CD4-positive, alpha-beta T cell treated with Interleukin-17A for 4 hours (primary cell): ENCODE measurements at regions not wholly inside any gene's neighbourhood (a gene's known extent, or its start where the extent isn't known, plus 50 kb on each side); places are given as distances from the start of the nearest gene placed in this dataset.
"Not testable (repeated sequence)": the region's sequence is repeated elsewhere in the genome, so short reads cannot be mapped to it uniquely, and the experiment has no call there.

Source experiments
- DNase-seq: peaks from one replicate; pipeline ENCODE4 v3.0.0-alpha.2; 2020; ENCODE audit warnings: mixed read lengths

- peak; percentile 4 for DNase-seq
Observed at GRCh38 chr5:34189752-34190411, 146.9 kb upstream of the C1QTNF3 start.

DNA sequence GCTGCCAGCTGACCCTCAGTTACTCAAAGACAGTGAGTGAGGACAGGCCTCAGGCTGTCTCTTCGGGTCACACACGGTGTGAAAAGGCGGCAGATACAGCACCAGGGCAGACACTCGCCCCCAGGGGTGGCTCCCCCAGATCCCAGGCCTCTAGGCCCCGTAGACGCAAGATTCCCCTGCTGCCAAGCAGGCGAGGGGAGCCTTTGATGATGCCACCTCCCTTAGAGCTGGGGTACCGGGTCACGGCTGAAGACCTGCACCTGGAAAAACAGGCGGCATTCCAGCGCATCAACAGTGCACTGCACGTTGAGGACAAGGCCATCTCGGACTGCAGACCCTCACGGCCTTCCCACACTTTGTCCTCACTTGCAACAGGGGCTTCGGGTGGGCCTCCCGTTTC lies 147.5 kb upstream of the C1QTNF3 start:
- peak; percentile 2 for DNase-seq

- DNase-seq = peak; percentile 2
Observed at GRCh38 chr5:34191279-34191744, 148.3 kb upstream of the C1QTNF3 start.

GRCh38 chr5:34192064-34192922 lies 149.3 kb upstream of the C1QTNF3 start:
- DNase-seq = peak; percentile 4

GRCh38 chr5:34192923-34193262 lies 149.9 kb upstream of the C1QTNF3 start:
- not testable (repeated sequence) for DNase-seq

DNA sequence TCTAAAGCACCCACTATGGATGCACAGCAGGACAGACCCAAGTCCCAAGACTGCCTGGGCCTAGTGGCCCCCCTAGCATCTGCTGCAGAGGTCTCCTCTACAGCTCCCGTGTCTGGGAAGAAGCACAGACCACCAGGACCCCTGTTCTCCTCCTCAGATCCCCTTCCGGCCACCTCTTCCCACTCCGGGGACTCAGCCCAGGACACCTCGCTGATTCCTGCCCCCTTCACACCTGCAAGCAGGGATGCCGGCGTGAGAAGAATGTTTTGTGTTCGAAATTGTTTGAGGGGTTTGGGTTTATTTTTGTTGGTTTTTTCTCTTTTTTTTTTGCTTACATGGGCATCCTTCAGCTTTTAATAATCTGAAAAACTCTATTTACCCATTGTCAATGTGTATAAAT lies 150.3 kb upstream of the C1QTNF3 start:
- DNase-seq = not testable (repeated sequence)

GRCh38 chr5:34193804-34194203 lies 150.8 kb upstream of the C1QTNF3 start:
- DNase-seq = not testable (repeated sequence)

DNA sequence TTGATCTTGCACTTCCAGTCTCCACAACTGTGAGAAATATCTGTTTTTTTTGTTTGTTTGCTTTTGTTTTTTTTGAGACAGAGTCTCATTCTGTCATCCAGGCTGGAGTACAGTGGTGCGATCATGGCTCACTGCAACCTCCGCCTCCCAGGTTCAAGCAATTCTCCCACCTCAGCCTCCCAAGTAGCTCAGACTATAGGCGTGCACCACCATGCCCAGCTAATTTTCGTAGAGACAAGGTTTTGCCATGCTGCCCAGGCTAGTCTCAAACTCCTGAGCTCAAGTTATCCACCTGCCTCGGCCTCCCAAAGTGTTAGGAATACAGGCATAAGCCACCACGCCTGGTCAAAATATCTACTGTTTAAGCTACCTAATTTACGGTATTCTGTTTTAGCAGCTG lies 153.1 kb upstream of the C1QTNF3 start:
- DNase-seq = not testable (repeated sequence)

DNA sequence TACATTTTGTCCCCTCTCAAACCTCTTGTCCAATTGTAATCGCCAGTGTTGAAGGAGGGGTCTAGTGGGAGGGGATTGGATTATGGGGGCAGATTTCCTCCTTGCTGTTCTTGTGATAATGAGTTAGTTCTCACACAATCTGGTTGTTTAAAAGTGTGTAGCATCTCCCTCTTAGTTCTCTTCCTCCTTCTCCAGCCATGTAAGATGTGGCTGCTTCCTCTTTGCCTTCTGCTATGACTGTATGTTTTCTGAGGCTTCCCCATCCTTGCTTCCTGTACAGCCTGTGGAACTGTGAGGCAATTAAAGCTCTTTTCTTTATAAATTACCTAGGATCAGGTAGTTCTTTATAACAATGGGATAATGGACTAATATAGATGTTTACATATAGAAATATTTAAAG lies 162.3 kb upstream of the C1QTNF3 start:
- DNase-seq = not testable (repeated sequence)

DNA sequence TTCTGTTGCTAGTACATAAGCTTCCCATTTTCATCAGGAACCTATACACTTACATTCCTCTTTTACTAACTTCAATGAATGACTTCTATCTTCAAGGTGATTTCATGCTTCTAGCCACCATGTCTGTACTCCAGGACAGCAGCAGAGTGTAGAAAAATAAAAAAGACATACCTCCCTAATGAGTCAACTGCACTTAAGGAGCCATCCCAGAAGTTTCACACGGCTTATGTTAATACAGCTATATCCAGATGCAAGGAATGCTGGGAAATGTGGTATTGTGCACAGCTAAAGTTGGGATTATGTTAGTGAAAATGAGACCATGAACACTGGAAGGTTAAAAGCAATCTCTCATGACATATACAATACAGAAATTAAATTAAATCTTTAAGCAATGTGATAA lies 174.4 kb upstream of the C1QTNF3 start:
- not testable (repeated sequence) for DNase-seq

DNA sequence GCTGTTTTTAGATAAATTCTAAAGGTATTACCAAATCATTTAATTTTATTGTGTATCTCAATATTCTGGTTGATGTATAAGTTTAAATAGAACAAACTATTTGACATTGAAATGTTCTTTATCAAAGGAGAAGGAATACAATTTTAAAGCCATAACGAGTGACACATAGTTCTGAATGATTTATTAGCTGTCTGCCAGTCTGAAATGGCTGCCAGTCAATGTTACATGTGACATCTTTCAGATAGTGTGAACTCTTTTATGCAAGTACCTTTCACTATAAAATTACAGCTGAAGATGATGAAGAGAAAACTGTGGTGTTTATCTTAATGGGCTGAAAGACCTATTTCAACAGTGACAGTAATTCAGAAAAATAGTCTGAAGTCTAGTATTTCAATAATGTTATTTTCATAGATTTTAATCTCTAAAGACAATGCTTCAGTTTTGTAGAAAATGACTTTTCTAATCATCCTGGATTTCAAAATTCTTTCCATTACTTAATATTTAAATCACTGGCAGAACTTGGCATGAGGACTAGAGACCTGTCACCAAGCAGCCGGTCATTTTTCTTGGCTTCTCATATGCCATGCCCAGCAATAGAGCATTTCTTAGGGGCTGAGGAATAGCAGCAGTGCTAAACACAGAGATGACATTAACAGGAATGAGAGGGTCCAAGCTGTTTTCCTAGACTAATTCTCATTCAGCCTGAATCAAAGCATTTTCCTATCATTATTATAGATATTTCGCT lies 178.5 kb upstream of the C1QTNF3 start:
- DNase-seq = not testable (repeated sequence)

GRCh38 chr5:34223158-34223557 lies 180.1 kb upstream of the C1QTNF3 start:
- not testable (repeated sequence) for DNase-seq

DNA sequence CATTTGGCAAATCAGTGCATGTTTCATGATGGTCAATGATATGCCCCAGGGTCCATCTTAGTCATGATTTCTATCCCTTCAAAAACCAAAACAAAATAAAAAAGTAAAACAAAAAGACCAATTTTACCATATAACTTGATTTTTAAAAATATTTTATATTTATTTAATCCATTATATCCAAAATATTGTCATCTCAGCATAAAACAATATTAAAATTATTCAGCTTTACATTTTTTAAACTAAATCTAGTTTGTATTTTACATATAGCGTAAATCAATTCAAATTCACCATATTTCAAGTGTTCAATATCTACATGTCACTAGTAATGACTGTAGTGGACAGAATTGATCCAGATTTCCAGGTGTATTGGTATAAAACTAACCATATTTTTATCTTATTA lies 187.4 kb upstream of the C1QTNF3 start:
- not testable (repeated sequence) for DNase-seq

DNA sequence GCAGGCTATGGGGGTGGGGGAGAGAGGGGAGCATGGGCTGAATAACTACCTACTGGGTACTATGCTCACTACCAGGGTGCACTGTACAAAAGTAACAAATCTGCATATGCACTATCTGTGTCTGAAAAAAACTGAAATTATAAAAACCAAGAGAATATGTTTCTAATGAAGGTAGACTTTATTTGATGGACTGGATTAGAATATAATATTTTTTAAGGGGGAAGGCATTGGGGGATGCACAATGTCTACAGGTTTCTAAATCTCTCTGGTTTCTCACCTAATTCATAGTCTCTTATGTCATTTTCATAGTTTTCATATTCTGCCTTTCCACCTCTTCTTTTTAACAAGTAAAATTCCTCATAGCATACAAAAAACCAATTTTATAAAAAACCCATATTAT lies 200.8 kb upstream of the C1QTNF3 start:
- DNase-seq = not testable (repeated sequence)

GRCh38 chr5:34244281-34245031 lies 201.4 kb upstream of the C1QTNF3 start:
- DNase-seq = peak; percentile 71

GRCh38 chr5:34245032-34245394 lies 202.0 kb upstream of the C1QTNF3 start:
- DNase-seq = not testable (repeated sequence)

DNA sequence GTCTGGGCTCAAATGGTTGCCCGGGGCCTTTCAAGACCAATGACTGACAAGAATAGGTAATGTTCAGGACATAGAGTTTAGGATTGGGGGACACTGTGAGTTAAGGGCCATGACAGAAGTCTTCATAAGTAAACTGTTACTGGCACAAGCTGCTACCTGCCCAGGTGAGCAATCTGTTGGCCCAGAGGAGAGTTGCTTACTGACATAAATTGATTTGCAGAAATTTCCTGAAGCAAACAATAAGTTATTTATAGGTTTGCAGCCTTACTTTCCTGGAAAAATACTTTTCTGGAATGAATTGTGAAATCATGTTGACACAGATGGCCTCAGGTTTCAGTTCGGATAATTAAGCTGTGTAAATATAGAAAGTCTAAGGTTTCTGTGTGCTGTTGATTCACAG lies 202.8 kb upstream of the C1QTNF3 start:
- not testable (repeated sequence) for DNase-seq

DNA sequence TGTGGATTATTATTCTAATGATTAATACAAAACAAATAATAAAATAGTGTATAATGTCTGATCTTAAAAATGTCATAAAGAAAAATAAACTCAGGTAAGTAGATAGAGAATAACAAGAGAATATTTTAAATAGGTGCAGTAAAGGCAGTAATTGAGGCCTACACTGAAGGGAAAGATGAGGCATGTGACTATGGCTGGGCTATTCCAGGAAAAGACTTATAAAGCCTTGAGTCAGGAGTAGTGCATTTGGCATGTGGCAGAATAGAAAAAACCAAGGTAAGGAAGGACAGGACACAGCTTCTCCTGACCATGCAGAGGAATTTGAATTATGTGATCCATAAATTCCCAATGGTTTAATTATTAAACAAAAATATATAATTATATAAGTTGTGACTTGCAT lies 215.6 kb upstream of the C1QTNF3 start:
- DNase-seq = not testable (repeated sequence)

GRCh38 chr5:34261020-34261419 lies 218.0 kb upstream of the C1QTNF3 start:
- not testable (repeated sequence) for DNase-seq

- not testable (repeated sequence) for DNase-seq
Observed at GRCh38 chr5:34266151-34266550, 223.1 kb upstream of the C1QTNF3 start.

DNA sequence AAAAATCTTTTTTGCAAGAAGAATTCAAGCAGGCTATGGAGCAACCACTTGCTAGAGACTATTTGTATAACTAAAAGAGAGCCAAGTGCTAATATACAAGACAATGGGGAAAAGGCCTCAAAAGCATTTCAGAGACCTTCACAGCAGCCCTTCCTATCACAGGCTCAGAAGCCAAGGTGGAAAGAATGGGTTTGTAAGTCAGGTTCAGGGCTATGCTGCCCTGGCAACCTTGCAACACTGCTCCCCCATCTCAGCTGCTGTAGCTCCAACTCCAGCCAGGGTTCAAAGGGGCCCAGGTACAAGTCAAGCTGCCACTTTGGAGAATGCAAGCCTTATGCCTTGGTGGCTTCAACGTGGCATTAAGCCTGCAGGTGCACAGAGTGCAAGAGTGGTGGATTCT lies 253.7 kb upstream of the C1QTNF3 start:
- not testable (repeated sequence) for DNase-seq

DNA sequence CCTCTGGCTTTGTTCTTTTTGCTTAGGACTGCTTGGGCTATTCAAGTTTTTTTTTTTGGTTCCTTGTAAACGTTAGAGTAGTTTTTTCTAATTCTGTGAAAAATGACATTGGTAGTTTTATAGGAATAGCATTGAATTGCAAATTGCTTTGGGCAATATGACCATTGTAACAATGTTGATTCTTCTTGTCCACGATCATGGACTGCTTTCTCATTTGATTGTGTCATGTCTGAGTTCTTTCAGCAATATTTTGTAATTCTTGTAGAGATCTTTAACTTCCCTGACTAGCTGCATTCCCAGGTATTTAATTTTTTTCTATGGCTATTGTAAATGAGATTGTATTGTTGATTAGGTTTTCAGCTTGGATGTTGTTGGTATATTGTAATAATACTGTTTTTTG lies 286.2 kb upstream of the C1QTNF3 start:
- not testable (repeated sequence) for DNase-seq
